ENCODE measurements at regions not wholly inside any gene's neighbourhood (a gene's known extent, or its start where the extent isn't known, plus 50 kb on each side); places are given as distances from the start of the nearest gene placed in this dataset.

DNA sequence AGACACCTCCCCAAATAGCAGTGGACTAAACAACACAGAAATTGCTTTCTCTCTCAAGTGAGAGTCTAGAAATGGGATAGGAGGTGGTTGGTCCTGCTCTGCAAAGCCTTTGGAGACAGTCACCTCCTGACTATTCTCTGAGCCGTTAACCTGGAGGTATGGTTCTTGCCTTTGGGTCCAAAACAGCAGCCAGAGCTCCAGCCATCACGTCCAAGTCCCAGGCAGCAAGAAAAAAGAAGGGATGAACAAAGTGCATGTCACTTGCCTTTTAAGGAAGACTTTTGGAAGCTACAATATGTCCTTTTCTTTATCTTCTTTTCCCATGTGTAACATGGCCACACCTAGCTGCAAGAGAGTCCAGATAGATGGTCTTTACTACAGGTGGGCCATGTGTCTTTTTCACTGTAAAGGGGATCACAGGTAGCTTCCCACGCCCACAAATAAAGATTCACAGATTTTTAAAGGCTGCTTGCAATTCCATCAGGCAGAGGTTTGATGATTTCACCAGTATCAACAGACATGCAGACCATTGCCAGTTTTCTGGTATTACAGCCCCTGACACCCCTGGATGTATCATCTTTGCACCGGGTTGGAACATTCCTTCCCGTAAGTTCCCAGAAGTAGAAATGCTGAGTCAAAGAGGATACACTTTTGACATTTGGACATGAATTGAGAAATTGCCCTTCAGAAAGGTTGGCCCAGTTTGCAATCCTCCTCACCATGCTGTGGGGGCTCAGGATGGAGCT lies 66.0 kb downstream of the MYEOV start:
- Mint-ChIP-seq H3K27me3 (no peaks in the 10 kb centered on the region), H3K27ac (no peak overlapping the region), H3K4me1 (no peaks in the 10 kb centered on the region), H3K4me3 (no peak overlapping the region), H3K9me3 (no peaks in the 10 kb centered on the region), H3K36me3 (no peaks in the 10 kb centered on the region)

- no peak overlapping the region for H3K4me3 Mint-ChIP-seq
- H3K36me3 Mint-ChIP-seq, result no peaks in the 10 kb centered on the region
- H3K27me3 Mint-ChIP-seq, result no peaks in the 10 kb centered on the region
- H3K4me1 Mint-ChIP-seq, result no peaks in the 10 kb centered on the region
- no peaks in the 10 kb centered on the region for H3K9me3 Mint-ChIP-seq
- no peak overlapping the region for H3K27ac Mint-ChIP-seq
These were observed 66.7 kb downstream of the MYEOV start for GRCh38 chr11:69360606-69361005.

GRCh38 chr11:69361048-69361447 lies 67.1 kb downstream of the MYEOV start:
- H3K27me3 Mint-ChIP-seq, result no peaks in the 10 kb centered on the region
- H3K36me3 Mint-ChIP-seq, result no peaks in the 10 kb centered on the region
- H3K4me3 Mint-ChIP-seq, result no peak overlapping the region
- no peaks in the 10 kb centered on the region for H3K4me1 Mint-ChIP-seq
- H3K27ac Mint-ChIP-seq, result no peak overlapping the region
- no peaks in the 10 kb centered on the region for H3K9me3 Mint-ChIP-seq

GRCh38 chr11:69361466-69361865 lies 67.5 kb downstream of the MYEOV start:
- Mint-ChIP-seq H3K4me1 (no peaks in the 10 kb centered on the region), H3K27me3 (no peaks in the 10 kb centered on the region), H3K27ac (no peak overlapping the region), H3K4me3 (no peak overlapping the region), H3K9me3 (no peaks in the 10 kb centered on the region), H3K36me3 (no peaks in the 10 kb centered on the region)

GRCh38 chr11:69362315-69362714 lies 68.4 kb downstream of the MYEOV start:
- no peaks in the 10 kb centered on the region for H3K4me1 Mint-ChIP-seq
- H3K36me3 Mint-ChIP-seq, result no peaks in the 10 kb centered on the region

GRCh38 chr11:69364921-69365320 lies 71.0 kb downstream of the MYEOV start:
- Mint-ChIP-seq H3K36me3 (no peaks in the 10 kb centered on the region), H3K9me3 (no peaks in the 10 kb centered on the region), H3K4me3 (no peak overlapping the region), H3K4me1 (no peaks in the 10 kb centered on the region), H3K27ac (no peak overlapping the region), H3K27me3 (no peaks in the 10 kb centered on the region)

More at GRCh38 chr11:69362315-69362714, 68.4 kb downstream of the MYEOV start:
- H3K4me3 Mint-ChIP-seq, result no peak overlapping the region
- H3K9me3 Mint-ChIP-seq, result no peaks in the 10 kb centered on the region
- H3K27me3 Mint-ChIP-seq, result no peaks in the 10 kb centered on the region
- no peak overlapping the region for H3K27ac Mint-ChIP-seq

DNA sequence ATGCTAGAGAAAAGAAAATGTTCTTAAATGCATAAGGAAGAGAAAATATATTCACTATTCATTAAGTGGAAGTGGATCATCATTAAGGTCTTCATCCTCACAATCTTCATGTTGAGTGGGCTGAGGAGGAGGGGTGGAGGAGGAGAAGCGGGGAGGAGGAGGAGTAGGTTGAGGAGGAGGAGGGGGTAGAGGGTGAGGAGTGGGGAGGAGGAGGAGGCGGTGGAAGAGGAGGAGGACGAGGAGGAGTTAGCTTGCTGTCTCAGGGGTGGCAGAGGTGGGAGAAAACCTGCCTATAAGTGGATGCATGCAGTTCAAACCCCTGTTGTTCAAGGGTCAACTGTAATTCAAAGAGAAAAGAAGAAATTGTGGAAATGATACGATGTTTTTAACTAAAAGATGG lies 71.6 kb downstream of the MYEOV start:
- Mint-ChIP-seq H3K27ac (no peak overlapping the region), H3K4me3 (no peak overlapping the region), H3K4me1 (no peaks in the 10 kb centered on the region), H3K27me3 (no peaks in the 10 kb centered on the region), H3K36me3 (no peaks in the 10 kb centered on the region), H3K9me3 (no peaks in the 10 kb centered on the region)

GRCh38 chr11:69366591-69366990 lies 72.6 kb downstream of the MYEOV start:
- Mint-ChIP-seq H3K9me3 (no peaks in the 10 kb centered on the region), H3K27ac (no peak overlapping the region), H3K27me3 (no peaks in the 10 kb centered on the region), H3K36me3 (no peaks in the 10 kb centered on the region), H3K4me3 (no peak overlapping the region), H3K4me1 (no peaks in the 10 kb centered on the region)

GRCh38 chr11:69367211-69367964 lies 73.4 kb downstream of the MYEOV start:
- H3K9me3 Mint-ChIP-seq, result no peaks in the 10 kb centered on the region
- H3K4me3 Mint-ChIP-seq, result no peak overlapping the region
- no peaks in the 10 kb centered on the region for H3K4me1 Mint-ChIP-seq
- H3K36me3 Mint-ChIP-seq, result no peaks in the 10 kb centered on the region
- H3K27me3 Mint-ChIP-seq, result no peaks in the 10 kb centered on the region
- H3K27ac Mint-ChIP-seq, result no peak overlapping the region

DNA sequence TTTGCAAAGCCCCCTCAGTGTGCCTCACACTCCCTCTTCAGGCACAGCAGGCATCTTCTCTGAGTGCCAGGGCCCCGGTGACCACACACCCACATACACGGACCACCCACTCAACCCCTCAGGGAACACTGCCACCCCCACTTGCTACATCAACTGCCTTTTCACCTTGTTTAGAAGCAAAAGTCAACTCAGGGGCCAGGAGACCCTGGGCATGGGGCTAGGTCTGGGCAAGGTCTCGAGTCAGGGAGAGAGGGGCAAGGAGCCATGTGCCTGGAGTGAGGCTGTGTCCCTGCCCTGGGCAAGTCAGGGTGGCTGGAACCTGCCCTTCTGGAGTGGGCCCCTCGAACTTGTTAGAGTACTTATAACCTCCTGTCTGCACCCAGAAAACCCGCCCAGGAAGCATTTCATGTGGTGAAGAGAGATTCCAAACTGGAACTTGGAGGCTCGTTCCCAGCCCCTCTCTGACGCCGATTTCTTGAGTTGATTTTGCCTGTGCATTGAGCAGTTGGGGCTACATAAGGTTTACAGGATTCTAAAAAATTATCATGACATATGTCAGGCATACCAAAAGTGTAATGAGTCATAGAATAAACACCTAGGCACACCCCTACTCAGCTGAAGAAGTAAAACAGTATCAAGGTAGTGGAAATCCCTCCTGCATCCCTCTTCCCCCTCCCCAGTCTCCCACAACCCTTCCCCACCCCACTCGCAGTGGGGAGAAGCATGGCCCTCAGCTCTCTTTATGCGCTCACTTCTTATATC lies 74.3 kb downstream of the MYEOV start:
- Mint-ChIP-seq H3K9me3 (no peaks in the 10 kb centered on the region), H3K27ac (no peak overlapping the region), H3K27me3 (no peaks in the 10 kb centered on the region), H3K4me3 (no peak overlapping the region), H3K4me1 (no peaks in the 10 kb centered on the region), H3K36me3 (no peaks in the 10 kb centered on the region)

- Mint-ChIP-seq H3K27me3 (no peaks in the 10 kb centered on the region), H3K9me3 (no peaks in the 10 kb centered on the region), H3K4me3 (no peak overlapping the region), H3K36me3 (no peaks in the 10 kb centered on the region), H3K27ac (no peak overlapping the region), H3K4me1 (no peaks in the 10 kb centered on the region)
These were observed 75.4 kb downstream of the MYEOV start for GRCh38 chr11:69369210-69369825.

DNA sequence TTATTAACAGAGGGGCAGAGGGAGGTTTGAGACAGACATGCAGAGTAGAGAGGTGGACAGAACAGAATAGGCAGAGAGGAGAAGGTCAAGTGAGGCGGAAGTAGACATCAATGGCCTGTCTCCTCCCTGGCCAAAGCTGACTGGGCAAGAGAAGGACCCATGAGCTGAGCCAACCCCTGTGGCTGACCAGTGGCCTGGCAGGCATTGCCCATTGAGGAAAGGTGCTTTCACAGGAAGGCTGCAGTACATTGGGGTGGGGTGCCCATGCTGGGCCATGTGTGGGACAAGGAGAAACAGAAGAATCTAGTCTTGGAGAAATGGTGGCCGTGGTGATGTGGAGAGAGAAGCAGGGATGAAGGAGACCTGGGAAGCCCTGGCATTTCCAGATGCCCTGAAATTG lies 76.0 kb downstream of the MYEOV start:
- no peaks in the 10 kb centered on the region for H3K9me3 Mint-ChIP-seq
- no peak overlapping the region for H3K4me3 Mint-ChIP-seq
- no peak overlapping the region for H3K27ac Mint-ChIP-seq
- no peaks in the 10 kb centered on the region for H3K36me3 Mint-ChIP-seq
- H3K27me3 Mint-ChIP-seq, result no peaks in the 10 kb centered on the region
- H3K4me1 Mint-ChIP-seq, result no peaks in the 10 kb centered on the region

DNA sequence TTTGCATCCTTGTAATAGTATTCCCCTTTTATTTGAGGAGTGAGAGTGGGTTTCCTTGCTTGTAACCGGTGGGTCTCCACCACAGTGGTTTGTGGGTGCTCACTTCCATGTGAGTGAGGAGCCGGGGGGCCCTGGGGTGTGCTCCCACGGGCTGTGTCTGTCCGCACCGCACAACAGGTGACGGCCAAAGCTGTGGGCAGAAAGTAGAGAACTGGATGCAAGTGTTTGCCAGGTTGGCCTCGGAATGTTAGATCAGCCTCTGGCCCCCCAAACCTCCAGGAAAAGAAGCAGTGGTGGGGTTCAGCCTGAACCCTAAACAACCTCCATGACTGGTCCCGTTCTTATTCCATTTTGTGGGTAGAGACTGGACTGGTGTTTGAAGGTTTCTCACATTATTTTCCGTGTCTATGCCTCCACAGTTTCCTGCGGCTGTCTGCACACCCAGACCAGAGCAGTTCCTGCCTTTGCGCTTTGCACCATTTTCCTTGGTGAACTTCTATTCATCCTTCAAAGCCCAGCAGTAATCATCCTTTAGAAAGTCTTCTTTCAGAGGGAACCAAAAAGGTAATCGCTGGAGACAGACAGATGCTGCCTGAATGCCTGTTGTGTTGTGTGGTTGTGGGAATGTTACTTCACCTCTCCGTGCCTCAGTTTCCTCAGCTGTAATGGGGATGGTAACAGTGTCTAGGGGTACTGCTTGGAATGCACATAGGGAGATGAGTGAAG lies 77.2 kb downstream of the MYEOV start:
- Mint-ChIP-seq H3K27ac (no peak overlapping the region), H3K4me1 (no peaks in the 10 kb centered on the region), H3K27me3 (no peaks in the 10 kb centered on the region), H3K4me3 (no peak overlapping the region), H3K36me3 (no peaks in the 10 kb centered on the region), H3K9me3 (no peaks in the 10 kb centered on the region)

DNA sequence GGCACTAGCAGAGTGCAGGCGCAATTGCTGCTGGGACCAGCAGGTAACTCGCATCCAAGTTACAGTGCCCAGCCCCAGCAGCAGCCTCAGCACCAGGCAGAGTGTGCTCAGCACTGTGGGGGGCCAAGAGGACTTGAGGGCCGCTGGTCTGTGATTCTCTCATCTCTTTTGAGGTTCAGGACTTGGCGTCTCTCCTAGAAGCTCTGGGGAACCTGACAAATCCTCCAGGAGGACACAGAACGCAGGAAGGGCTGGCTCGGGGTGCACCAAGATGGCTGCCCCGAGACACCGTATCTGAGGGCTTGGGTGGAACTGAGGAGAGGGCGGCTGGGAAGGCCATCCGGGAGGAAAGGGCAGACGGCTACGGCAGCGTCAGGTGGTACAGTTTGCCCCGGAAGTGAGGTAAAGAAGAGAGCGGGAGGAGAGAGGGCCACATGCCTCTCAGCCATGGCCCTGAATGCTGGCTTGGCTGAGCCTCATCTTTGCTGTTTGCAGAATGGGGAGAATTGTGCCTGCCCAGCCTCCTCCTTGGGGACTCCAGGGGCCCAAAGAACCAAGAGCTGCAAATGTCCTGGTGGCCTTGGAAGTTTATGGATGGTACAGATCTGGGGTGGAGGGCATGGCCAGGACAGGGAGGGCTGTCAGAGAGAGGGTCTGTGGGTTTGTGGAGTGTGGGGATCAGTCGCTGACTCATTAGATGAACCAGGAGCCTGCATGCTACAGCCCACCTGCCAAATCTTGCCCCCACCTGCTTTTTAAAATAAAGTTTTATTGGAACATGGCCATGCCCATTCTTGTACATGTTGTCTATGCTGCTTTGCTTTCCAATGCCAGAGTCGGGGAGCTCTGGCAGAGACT lies 78.0 kb downstream of the MYEOV start:
- no peak overlapping the region for H3K4me3 Mint-ChIP-seq

More for the DNA sequence above, 78.0 kb downstream of the MYEOV start:
- no peaks in the 10 kb centered on the region for H3K4me1 Mint-ChIP-seq
- H3K36me3 Mint-ChIP-seq, result no peaks in the 10 kb centered on the region
- no peaks in the 10 kb centered on the region for H3K9me3 Mint-ChIP-seq
- H3K27ac Mint-ChIP-seq, result no peak overlapping the region
- H3K27me3 Mint-ChIP-seq, result no peaks in the 10 kb centered on the region

All from activated naive CD4-positive, alpha-beta T cell treated with anti-CD3 and anti-CD28 coated beads, Interleukin-2, amount 50 U/mL, for 24 hours (primary cell).